MV-4-11 (cell line): ENCODE measurements at regions not wholly inside any gene's neighbourhood (a gene's known extent, or its start where the extent isn't known, plus 50 kb on each side); places are given as distances from the start of the nearest gene placed in this dataset.

Experiments
- DNase-seq: peaks from one replicate; lab custom pipeline; 2025; lab: John Stamatoyannopoulos, UW

GRCh38 chrX:68588602-68589371 lies 58.7 kb upstream of the STARD8 start:
- peak; percentile 68 for DNase-seq

GRCh38 chrX:68589372-68589753 lies 58.1 kb upstream of the STARD8 start:
- no peak for DNase-seq

- DNase-seq: no peak
Observed at GRCh38 chrX:68594769-68595168, 52.7 kb upstream of the STARD8 start.

- peak; percentile 52 for DNase-seq
Observed at GRCh38 chrX:68596871-68597270, 50.6 kb upstream of the STARD8 start.
